DLD1 (cell line): ENCODE measurements at regions not wholly inside any gene's neighbourhood (a gene's known extent, or its start where the extent isn't known, plus 50 kb on each side); places are given as distances from the start of the nearest gene placed in this dataset.

Experiments used
- in situ Hi-C: cut with HindIII; loops from 2 replicates; pipeline ENCODE4 v1.10.0; 2017; ENCODE audit warnings: low sequenced_read_pairs

DNA sequence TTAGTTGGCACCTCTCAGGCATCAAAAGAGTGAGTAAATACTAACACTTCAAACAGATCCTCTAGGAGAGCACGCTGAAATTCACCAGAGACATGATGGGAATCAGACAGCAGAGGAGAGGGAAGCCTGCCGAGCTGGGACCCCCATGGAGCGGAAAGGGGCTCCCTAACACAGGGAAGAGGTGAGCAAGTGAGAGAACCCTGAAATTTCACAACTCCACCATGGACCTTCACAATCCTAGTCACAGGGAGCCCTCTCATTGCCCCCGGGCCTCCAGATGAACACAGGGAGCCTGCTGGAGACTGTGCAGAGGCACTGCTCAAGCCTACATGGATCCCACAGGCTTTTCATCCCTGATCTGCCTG is 59.2 kb upstream of the ANTXRL start:
- in situ Hi-C loops: loop anchor here (25.0 kb wide), 1 partner anchor 310 kb away; no protein-coding TSS in a partner anchor

GRCh38 chr10:46227936-46228562 is 58.7 kb upstream of the ANTXRL start:
- in situ Hi-C loops: loop anchor here (25.0 kb wide), 1 partner anchor 309 kb away; no protein-coding TSS in a partner anchor

DNA sequence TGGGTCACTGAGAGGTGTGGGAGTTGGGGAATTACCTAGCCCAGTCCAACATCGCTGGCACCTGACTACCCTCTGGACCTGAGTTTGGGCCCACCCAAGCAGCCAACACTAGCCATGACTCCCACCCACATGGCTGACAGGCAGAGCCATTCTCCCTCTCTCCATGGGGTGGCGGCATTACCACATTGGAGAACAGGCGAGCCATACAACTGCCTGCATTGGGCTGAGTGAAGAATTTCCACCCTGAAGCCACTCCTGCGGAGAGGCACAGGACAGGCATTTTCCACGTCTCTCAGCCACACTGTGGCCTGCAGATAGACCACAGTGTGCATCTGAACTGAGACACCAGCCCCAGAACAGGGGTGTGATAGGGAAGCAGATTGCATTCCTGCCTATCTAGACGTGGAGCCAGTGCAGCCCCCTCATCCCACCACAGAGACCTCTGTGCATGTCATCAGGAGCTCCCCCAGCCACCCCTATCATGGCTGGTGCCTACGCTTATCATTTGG is 58.2 kb upstream of the ANTXRL start:
- in situ Hi-C loops: loop anchor here (25.0 kb wide), 1 partner anchor 309 kb away; no protein-coding TSS in a partner anchor

GRCh38 chr10:46229144-46229563 is 57.6 kb upstream of the ANTXRL start:
- in situ Hi-C loops: loop anchor here (25.0 kb wide), 1 partner anchor 308 kb away; no protein-coding TSS in a partner anchor

- in situ Hi-C loops: loop anchor here (10.0 to 25.0 kb wide), 2 partner anchors 94 to 307 kb away; no protein-coding TSS in a partner anchor
These were observed 56.2 kb upstream of the ANTXRL start for GRCh38 chr10:46230615-46231014.

- in situ Hi-C loops: loop anchor here (10.0 to 25.0 kb wide), 2 partner anchors 94 to 306 kb away; no protein-coding TSS in a partner anchor
These were observed 55.7 kb upstream of the ANTXRL start for GRCh38 chr10:46231087-46231486.

- in situ Hi-C loops: loop anchor here (10.0 to 25.0 kb wide), 2 partner anchors 93 to 305 kb away; no protein-coding TSS in a partner anchor
These were observed 54.7 kb upstream of the ANTXRL start for GRCh38 chr10:46232084-46232483.

- in situ Hi-C loops: loop anchor here (10.0 to 25.0 kb wide), 2 partner anchors 92 to 305 kb away; no protein-coding TSS in a partner anchor
These were observed 54.1 kb upstream of the ANTXRL start for GRCh38 chr10:46232666-46233065.

GRCh38 chr10:46233181-46233580 is 53.6 kb upstream of the ANTXRL start:
- in situ Hi-C loops: loop anchor here (10.0 to 25.0 kb wide), 2 partner anchors 92 to 304 kb away; no protein-coding TSS in a partner anchor

DNA sequence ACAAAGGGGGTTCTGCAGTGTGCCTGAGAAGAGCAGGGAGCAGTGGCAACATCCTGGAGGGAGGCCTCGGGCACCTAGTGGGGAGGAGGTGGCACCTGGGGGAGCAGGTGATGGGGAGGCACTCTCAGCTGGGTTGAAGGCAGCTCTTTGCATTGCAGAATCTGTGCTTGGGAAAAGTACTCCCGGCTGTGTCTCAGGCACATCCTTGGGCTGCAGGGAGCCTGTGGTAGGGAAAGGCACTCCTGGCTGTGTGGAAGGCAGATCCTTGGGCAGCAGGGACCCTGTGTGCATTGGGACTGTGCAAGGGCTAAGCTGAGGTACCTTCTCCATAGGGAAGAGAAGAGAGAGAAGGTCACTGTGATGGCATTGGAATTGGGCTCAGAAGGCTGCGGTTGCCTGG is 52.8 kb upstream of the ANTXRL start:
- in situ Hi-C loops: loop anchor here (10.0 to 25.0 kb wide), 2 partner anchors 91 to 303 kb away; no protein-coding TSS in a partner anchor

DNA sequence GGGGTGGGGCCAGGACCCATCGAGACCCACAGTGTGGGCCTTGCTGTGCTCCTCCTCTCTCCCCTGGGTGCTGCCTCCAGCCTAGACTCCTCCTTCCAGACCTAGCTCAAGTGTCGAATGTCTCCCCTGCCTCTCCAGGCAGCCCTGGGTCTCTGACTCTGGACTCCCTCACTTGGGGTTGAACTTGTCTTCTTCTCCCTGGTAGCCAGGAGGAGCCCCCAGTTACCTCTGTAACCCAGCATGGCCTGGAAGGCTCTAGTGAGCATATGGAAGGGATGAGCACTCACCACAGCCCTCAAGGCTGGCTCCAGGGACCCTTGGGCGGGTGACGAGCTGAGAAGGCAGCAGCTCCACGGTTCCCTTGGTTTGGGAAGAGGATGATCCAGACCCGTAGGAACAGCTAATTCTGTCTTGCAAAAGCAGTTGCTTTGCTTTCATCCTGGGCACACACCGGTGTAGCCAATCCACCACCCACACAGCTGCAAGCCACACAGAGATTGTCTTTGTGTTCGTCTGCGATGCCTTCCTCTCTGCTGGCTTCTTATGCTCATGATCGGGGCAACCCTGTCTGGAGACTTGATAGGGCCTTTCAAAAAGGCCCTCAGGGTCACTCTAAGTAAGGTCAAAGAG is 52.3 kb upstream of the ANTXRL start:
- in situ Hi-C loops: loop anchor here (10.0 to 25.0 kb wide), 2 partner anchors 90 to 303 kb away; no protein-coding TSS in a partner anchor

DNA sequence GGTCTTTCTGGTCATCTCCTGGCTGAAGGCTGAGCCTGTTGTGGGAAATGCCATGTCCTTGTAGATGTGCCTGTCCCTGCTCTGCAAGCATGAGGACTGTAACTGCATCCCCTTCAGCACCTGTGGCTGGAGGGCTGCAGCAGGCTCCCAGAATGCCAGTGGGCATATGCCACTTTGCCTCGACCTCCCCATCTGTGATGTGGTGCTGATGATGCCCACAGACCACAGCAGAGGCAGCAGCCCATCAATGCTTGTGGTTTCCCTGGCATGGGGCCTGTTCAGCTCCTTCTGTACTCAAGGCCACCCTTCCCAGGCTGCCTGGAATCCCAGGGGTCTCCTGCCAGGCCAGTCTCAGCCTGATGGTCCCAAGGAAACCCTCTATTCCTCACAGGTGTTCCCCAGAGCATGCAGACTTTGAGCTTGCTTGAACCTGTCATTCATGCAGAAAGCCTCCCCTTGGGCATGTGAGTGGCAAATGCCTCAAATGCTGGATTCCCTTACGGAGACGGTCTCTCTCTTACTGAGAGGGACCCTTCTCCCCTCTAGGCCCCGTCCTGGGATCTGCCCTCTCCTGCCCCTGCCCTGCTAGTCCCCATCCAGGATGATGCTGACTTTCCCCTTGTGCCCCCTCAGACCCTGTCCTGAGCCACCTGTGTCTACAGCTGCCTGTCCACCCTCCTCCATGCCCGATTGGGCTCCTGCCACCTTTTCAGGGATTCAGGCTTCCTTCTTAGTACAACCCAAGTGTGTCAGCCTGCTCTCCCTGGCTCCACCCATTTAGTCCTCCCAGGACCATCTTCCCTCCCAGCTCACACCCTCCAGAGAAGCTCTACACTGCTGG is 50.9 kb upstream of the ANTXRL start:
- in situ Hi-C loops: loop anchor here (10.0 to 25.0 kb wide), 2 partner anchors 89 to 301 kb away; no protein-coding TSS in a partner anchor

GRCh38 chr10:46236546-46236887 is 50.3 kb upstream of the ANTXRL start:
- in situ Hi-C loops: loop anchor here (10.0 to 25.0 kb wide), 2 partner anchors 88 to 301 kb away; no protein-coding TSS in a partner anchor

GRCh38 chr10:46236941-46237681 is 49.7 kb upstream of the ANTXRL start:
- in situ Hi-C loops: loop anchor here (10.0 to 25.0 kb wide), 2 partner anchors 88 to 300 kb away; no protein-coding TSS in a partner anchor
